ENCODE measurements at regions not wholly inside any gene's neighbourhood (a gene's known extent, or its start where the extent isn't known, plus 50 kb on each side); places are given as distances from the start of the nearest gene placed in this dataset.

GRCh38 chr20:21573259-21573658, 59.4 kb upstream of the NKX2-2 start:
- TF ChIP-seq CTCF (IDR thresholded peaks at IDR 0.05) (no peak), POLR2A (IDR thresholded peaks at IDR 0.05) (no peak), POLR2AphosphoS5 (IDR thresholded peaks at IDR 0.05) (no peak)
